ENCODE measurements at regions not wholly inside any gene's neighbourhood (a gene's known extent, or its start where the extent isn't known, plus 50 kb on each side); places are given as distances from the start of the nearest gene placed in this dataset.

DNA sequence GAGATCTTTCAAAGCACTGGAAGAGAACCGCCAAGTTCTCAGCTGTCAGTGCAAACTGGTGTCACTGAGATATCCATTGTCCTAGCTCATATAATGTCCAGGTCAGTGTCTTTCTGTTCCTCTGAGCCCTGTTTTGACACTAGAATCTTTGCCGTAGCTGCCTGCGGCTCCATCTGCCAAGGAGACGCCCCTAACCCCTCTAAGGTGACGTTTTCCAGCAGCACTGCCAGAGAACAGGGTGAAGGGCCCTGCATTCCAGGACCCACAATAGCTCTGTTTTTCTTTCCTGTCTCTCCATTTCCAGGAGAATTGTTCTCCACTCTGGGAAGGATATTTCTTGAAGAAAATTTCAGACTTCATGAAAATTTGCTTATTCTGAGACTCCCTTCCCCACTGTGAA is 181.7 kb upstream of the SLC39A10 start:
- Histone ChIP-seq H3K4me1 (no peaks in the 10 kb centered on the region), H3K27ac (no peak overlapping the region), H3K9me3 (no peaks in the 10 kb centered on the region), H3K27me3 (no peaks in the 10 kb centered on the region), H3K4me3 (no peak overlapping the region), H3K36me3 (no peaks in the 10 kb centered on the region)
- TF ChIP-seq CTCF (IDR thresholded peaks at IDR 0.05) (no peak), POLR2A (IDR thresholded peaks at IDR 0.05) (no peak), POLR2AphosphoS5 (IDR thresholded peaks at IDR 0.05) (no peak)
- intact Hi-C loops (cut with DNase I; ENCODE audit: low total_unique reads) = no loop called here
- no peak for DNase-seq (ENCODE audit: low spot score in 2 of 2)

DNA sequence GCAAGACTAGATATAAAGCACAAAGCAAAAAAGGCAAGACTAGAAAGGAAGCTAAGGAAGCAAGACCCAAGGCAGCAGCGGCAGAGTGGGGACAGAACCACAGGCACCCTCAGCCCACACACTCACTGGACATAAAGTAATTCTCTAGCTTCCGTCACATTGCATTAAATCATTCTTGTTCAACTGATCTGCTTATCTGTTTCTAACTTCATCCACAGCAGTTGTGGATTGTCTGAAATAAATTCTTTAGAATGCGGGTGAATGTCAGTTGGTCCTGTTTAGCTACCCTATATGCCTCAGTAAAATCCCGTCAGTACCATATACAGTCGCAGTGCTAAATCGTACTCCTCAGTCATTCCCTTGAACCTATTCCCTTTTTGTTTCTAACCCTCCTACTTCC is 183.2 kb upstream of the SLC39A10 start:
- no peak overlapping the region for H3K27ac ChIP-seq
- intact Hi-C loops (cut with DNase I; ENCODE audit: low total_unique reads) = no loop called here
- H3K4me3 ChIP-seq = no peak overlapping the region
- TF ChIP-seq POLR2AphosphoS5 (IDR thresholded peaks at IDR 0.05) = no peak
- no peak for TF ChIP-seq POLR2A (IDR thresholded peaks at IDR 0.05)
- no peak for TF ChIP-seq CTCF (IDR thresholded peaks at IDR 0.05)
- DNase-seq (ENCODE audit: low spot score in 2 of 2) = no peak
- H3K4me1 ChIP-seq = no peaks in the 10 kb centered on the region
- H3K9me3 ChIP-seq = no peaks in the 10 kb centered on the region
- H3K27me3 ChIP-seq = no peaks in the 10 kb centered on the region
- no peaks in the 10 kb centered on the region for H3K36me3 ChIP-seq

- no peak for TF ChIP-seq POLR2AphosphoS5 (IDR thresholded peaks at IDR 0.05)
- TF ChIP-seq CTCF (IDR thresholded peaks at IDR 0.05) = no peak
- TF ChIP-seq POLR2A (IDR thresholded peaks at IDR 0.05) = no peak
- H3K27ac ChIP-seq = no peak overlapping the region
- no peaks in the 10 kb centered on the region for H3K27me3 ChIP-seq
- H3K4me1 ChIP-seq = no peaks in the 10 kb centered on the region
- H3K36me3 ChIP-seq = no peaks in the 10 kb centered on the region
- no peak for DNase-seq (ENCODE audit: low spot score in 2 of 2)
- no peaks in the 10 kb centered on the region for H3K9me3 ChIP-seq
- intact Hi-C loops (cut with DNase I; ENCODE audit: low total_unique reads) = no loop called here
- H3K4me3 ChIP-seq = no peak overlapping the region
Measured at GRCh38 chr2:195472501-195473234, 184.4 kb upstream of the SLC39A10 start.

- Histone ChIP-seq H3K27me3 (no peaks in the 10 kb centered on the region), H3K4me3 (no peak overlapping the region), H3K9me3 (no peaks in the 10 kb centered on the region), H3K36me3 (no peaks in the 10 kb centered on the region), H3K4me1 (no peaks in the 10 kb centered on the region), H3K27ac (no peak overlapping the region)
- no peak for DNase-seq (ENCODE audit: low spot score in 2 of 2)
- intact Hi-C loops (cut with DNase I; ENCODE audit: low total_unique reads) = no loop called here
- TF ChIP-seq CTCF (IDR thresholded peaks at IDR 0.05) (no peak), POLR2A (IDR thresholded peaks at IDR 0.05) (no peak), POLR2AphosphoS5 (IDR thresholded peaks at IDR 0.05) (no peak)
Measured at GRCh38 chr2:195471807-195472206, 185.2 kb upstream of the SLC39A10 start.

- no peaks in the 10 kb centered on the region for H3K36me3 ChIP-seq
Measured at GRCh38 chr2:195471163-195471562, 185.9 kb upstream of the SLC39A10 start.

More at GRCh38 chr2:195471163-195471562, 185.9 kb upstream of the SLC39A10 start:
- no peak overlapping the region for H3K4me3 ChIP-seq
- H3K9me3 ChIP-seq = no peaks in the 10 kb centered on the region
- no peaks in the 10 kb centered on the region for H3K27me3 ChIP-seq
- intact Hi-C loops (cut with DNase I; ENCODE audit: low total_unique reads) = no loop called here
- DNase-seq (ENCODE audit: low spot score in 2 of 2) = no peak
- no peak for TF ChIP-seq POLR2AphosphoS5 (IDR thresholded peaks at IDR 0.05)
- TF ChIP-seq CTCF (IDR thresholded peaks at IDR 0.05) = no peak
- no peak for TF ChIP-seq POLR2A (IDR thresholded peaks at IDR 0.05)
- no peak overlapping the region for H3K27ac ChIP-seq
- H3K4me1 ChIP-seq = no peaks in the 10 kb centered on the region

Measured in breast epithelium (tissue), 4 donors.